Neuronal stem cell (in vitro differentiated cells): ENCODE measurements at regions not wholly inside any gene's neighbourhood (a gene's known extent, or its start where the extent isn't known, plus 50 kb on each side); places are given as distances from the start of the nearest gene placed in this dataset.

Experiments
- DNase-seq: peaks from one replicate; pipeline ENCODE4 v3.0.0-alpha.2; 2013; ENCODE audit warnings: low spot score
- H2AFZ ChIP-seq: one replicate; pipeline ENCODE4 v1.6.1; 2013; ENCODE audit warnings: mild to moderate bottlenecking, low read length, inconsistent platforms
- H2AK5ac ChIP-seq: 2 replicates; pipeline ENCODE4 v1.6.1; 2013; ENCODE audit warnings: low read depth, mild to moderate bottlenecking, inconsistent platforms, low read length, moderate library complexity, mixed read lengths
- H2BK120ac ChIP-seq: 2 replicates; pipeline ENCODE4 v1.6.1; 2013; ENCODE audit warnings: low read depth, mild to moderate bottlenecking, inconsistent platforms, low read length, moderate library complexity, mixed read lengths
- H2BK12ac ChIP-seq: one replicate; pipeline ENCODE4 v1.6.1; 2013; ENCODE audit warnings: low read length, inconsistent platforms
- H2BK15ac ChIP-seq: 2 replicates; pipeline ENCODE4 v1.6.1; 2013; ENCODE audit warnings: mild to moderate bottlenecking, low read length, inconsistent platforms, mixed read lengths
- H2BK5ac ChIP-seq: one replicate; pipeline ENCODE4 v1.6.1; 2013; ENCODE audit warnings: inconsistent platforms, mild to moderate bottlenecking, low read length, moderate library complexity
- H3K14ac ChIP-seq: one replicate; pipeline ENCODE4 v1.6.1; 2013; ENCODE audit warnings: low read length, inconsistent platforms
- H3K18ac ChIP-seq: 2 replicates; pipeline ENCODE4 v1.6.1; 2013; ENCODE audit warnings: low read length, inconsistent platforms
- H3K23ac ChIP-seq: 2 replicates; pipeline ENCODE4 v1.6.1; 2013; ENCODE audit warnings: low read depth, mild to moderate bottlenecking, mixed read lengths, low read length, inconsistent platforms; ENCODE audit not compliant: poor library complexity
- H3K27ac ChIP-seq: replicated peaks from 3 replicates; pipeline ENCODE4 v1.5.1; 2013; ENCODE audit warnings: low read length, inconsistent platforms
- H3K27me3 ChIP-seq, 3 experiments: 2 replicates each; pipeline ENCODE4 v1.6.1; 2013; ENCODE audit warnings: low read length in 3 of 3, mild to moderate bottlenecking in 2 of 3, inconsistent platforms in 1 of 3, low read depth in 1 of 3, mixed read lengths in 1 of 3, moderate library complexity in 1 of 3; ENCODE audit not compliant: control insufficient read depth in 3 of 3, insufficient read depth in 3 of 3
- H3K36me3 ChIP-seq, 2 donors: replicated peaks in 1 of 2; 2 replicates each; pipeline ENCODE4 v1.6.1; 2013; ENCODE audit warnings: low read length in 2 of 2; ENCODE audit not compliant: control insufficient read depth in 2 of 2, insufficient read depth in 2 of 2
- H3K4ac ChIP-seq: 2 replicates; pipeline ENCODE4 v1.6.1; 2013; ENCODE audit warnings: inconsistent platforms, mild to moderate bottlenecking, low read length, moderate library complexity
- H3K4me1 ChIP-seq, 2 donors: 1 replicate in 1 of 2; 2 replicates in 1 of 2; pipeline ENCODE4 v1.6.1; 2013; ENCODE audit warnings: low read length in 2 of 2, low read depth in 1 of 2; ENCODE audit not compliant: control insufficient read depth in 2 of 2, insufficient read depth in 1 of 2
- H3K4me2 ChIP-seq: one replicate; pipeline ENCODE4 v1.6.1; 2013; ENCODE audit warnings: mild to moderate bottlenecking, low read length, inconsistent platforms; ENCODE audit not compliant: insufficient read depth, poor library complexity, severe bottlenecking
- H3K4me3 ChIP-seq, 2 donors: 2 replicates each; pipeline ENCODE4 v1.5.1; 2013; ENCODE audit warnings: low read length in 2 of 2, mild to moderate bottlenecking in 2 of 2, inconsistent platforms in 1 of 2, moderate library complexity in 1 of 2
- H3K79me1 ChIP-seq: one replicate; pipeline ENCODE4 v1.6.1; 2013; ENCODE audit warnings: low read depth, mild to moderate bottlenecking, inconsistent platforms, low read length, moderate library complexity
- H3K9ac ChIP-seq: one replicate; pipeline ENCODE4 v1.6.1; 2013; ENCODE audit warnings: mild to moderate bottlenecking, low read depth, low read length, inconsistent platforms; ENCODE audit not compliant: poor library complexity
- H3K9me3 ChIP-seq, 2 donors: replicated peaks in 1 of 2; 2 replicates each; pipeline versions ENCODE3 to v1.6.1; 2013; ENCODE audit warnings: low read length in 2 of 2, mild to moderate bottlenecking in 2 of 2, inconsistent platforms in 1 of 2, low read depth in 1 of 2, mixed read lengths in 1 of 2, moderate library complexity in 1 of 2; ENCODE audit not compliant: control insufficient read depth in 2 of 2, insufficient read depth in 1 of 2
- H4K8ac ChIP-seq: one replicate; pipeline ENCODE4 v1.6.1; 2013; ENCODE audit warnings: low read depth, mild to moderate bottlenecking, inconsistent platforms, low read length, moderate library complexity
- H4K91ac ChIP-seq: one replicate; pipeline ENCODE4 v1.6.1; 2013; ENCODE audit warnings: low read length, low read depth, mild to moderate bottlenecking, inconsistent platforms; ENCODE audit not compliant: poor library complexity
- WGBS, 2 donors: extraction: QIAGEN DNeasy Blood & Tissue Kit; methylation state at CpG; one replicate each; pipeline ENCODE4 v1.1.7; 2013; ENCODE audit warnings: missing lambda C conversion rate in 2 of 2, mixed read lengths in 1 of 2; ENCODE audit not compliant: insufficient read length in 2 of 2, insufficient replicate concordance in 1 of 2; ENCODE audit errors: extremely low coverage in 2 of 2; 5-methylcytosine and 5-hydroxymethylcytosine counted together

DNA sequence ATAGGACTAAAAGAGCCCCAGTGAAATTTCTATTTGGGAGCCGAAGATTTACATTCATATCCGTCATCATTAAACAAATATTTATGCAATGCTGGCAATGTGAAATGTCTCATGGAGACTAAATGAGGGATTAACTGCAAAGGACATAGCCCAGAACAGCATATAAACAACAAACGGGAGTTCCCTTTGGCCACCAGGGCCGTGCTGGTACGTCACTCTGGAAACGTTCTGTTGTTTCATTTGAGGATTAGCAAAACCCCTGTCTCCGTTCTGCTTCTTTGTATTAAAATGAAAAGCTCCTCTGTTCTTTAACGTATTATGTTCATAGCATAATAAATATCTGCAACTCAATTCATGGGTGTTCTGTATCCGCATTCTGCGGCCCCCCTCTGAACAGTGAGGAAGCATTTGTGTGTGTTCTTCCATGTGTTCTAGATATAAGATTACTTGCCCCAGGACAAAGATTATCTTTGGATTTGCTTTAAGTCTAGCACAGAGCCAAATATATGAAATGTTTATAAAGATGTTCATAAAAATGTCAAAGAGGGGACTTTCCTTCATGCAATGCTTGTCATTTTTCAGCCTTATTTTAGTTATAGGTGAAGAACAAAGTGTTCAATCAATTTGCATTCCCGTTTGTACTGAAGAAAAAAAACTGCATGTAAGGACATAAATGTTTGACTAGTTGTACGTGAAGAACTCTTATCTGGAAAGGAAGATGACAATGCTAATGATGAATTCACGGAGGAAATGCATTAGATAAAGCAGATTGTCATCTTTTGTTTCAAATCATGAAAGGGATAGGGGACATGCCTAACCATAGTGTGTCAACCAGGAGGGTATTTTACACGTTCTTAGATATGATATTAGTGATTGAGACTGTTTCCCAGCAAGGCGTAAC, 90.0 kb upstream of the TNFAIP3 start:
- no peaks in the 10 kb centered on the region for H3K36me3 ChIP-seq
- H3K4me3 ChIP-seq: no peak overlapping the region
- H4K91ac ChIP-seq: no peak overlapping the region
- H2BK12ac ChIP-seq: no peak overlapping the region
- H4K8ac ChIP-seq: no peak overlapping the region
- no peak overlapping the region for H2AFZ ChIP-seq
- no peak overlapping the region for H3K4ac ChIP-seq
- H2BK120ac ChIP-seq: no peak overlapping the region
- DNase-seq: no peak
- H3K27ac ChIP-seq: no peak overlapping the region
- no peak overlapping the region for H3K23ac ChIP-seq
- H3K79me1 ChIP-seq: no peaks in the 10 kb centered on the region
- WGBS, 2 donors: no CpG with 5 or more reads among the region's 15 CpGs
- H3K4me1 ChIP-seq: no peaks in the 10 kb centered on the region
- no peaks in the 10 kb centered on the region for H3K27me3 ChIP-seq
- H3K9ac ChIP-seq: no peak overlapping the region
- no peak overlapping the region for H3K14ac ChIP-seq
- H3K9me3 ChIP-seq: no peaks in the 10 kb centered on the region
- H3K4me2 ChIP-seq: no peak overlapping the region
- no peak overlapping the region for H2AK5ac ChIP-seq
- no peak overlapping the region for H2BK15ac ChIP-seq
- H3K18ac ChIP-seq: no peak overlapping the region
- H2BK5ac ChIP-seq: no peak overlapping the region

DNA sequence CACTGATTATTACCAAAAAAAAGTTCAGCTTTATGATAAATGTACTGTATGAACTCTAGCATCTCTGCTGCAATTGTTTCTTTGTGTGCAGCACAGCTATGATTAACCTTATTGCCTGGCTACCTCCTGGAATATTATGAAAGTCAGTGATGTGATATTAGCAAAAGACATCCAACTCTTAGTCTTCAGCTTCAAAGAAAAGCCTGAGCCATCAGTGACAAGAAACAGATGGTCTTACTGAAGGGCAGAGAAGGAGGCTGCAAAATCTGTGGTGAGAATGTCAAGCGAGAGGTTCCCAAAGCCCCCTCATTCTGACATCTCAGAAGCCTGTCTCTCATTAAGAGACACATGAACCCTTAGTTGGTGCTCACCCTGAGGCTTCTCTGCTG, 89.4 kb upstream of the TNFAIP3 start:
- Histone ChIP-seq H3K4me1 (no peaks in the 10 kb centered on the region), H2BK12ac (no peak overlapping the region), H3K27ac (no peak overlapping the region), H4K8ac (no peak overlapping the region), H2BK5ac (no peak overlapping the region), H3K9me3 (no peaks in the 10 kb centered on the region), H3K79me1 (no peaks in the 10 kb centered on the region), H3K23ac (no peak overlapping the region), H2BK120ac (no peak overlapping the region), H2BK15ac (no peak overlapping the region), H2AK5ac (no peak overlapping the region), H3K18ac (no peak overlapping the region), H4K91ac (no peak overlapping the region), H2AFZ (no peak overlapping the region), H3K36me3 (no peaks in the 10 kb centered on the region), H3K4me2 (no peak overlapping the region), H3K27me3 (no peaks in the 10 kb centered on the region), H3K4ac (no peak overlapping the region), H3K14ac (no peak overlapping the region), H3K9ac (no peak overlapping the region), H3K4me3 (no peak overlapping the region)
- no CpG with 5 or more reads among the region's 1 CpG for WGBS, 2 donors
- DNase-seq: no peak

DNA sequence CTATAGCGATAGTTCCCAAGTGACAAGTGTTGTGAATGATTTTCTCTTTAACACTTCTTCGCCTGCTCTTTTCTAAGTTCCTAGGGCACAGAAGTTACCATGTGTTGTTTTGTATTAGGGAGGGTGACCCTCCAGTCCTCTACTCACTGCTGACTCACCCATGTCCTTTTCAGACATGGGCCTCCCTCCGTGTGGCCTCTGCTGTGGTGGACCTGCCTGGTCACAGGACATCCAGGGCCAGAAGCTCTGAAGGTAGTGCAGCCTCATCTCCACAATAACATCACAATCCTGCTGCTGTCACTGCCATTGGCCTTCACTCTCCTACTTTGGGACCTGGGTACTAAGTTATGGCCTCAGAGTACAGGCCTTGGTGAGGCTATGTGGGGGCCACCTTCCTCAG, 87.1 kb upstream of the TNFAIP3 start:
- Histone ChIP-seq H3K14ac (no peak overlapping the region), H2BK12ac (no peak overlapping the region), H2BK5ac (no peak overlapping the region), H4K8ac (no peak overlapping the region), H3K4me2 (no peak overlapping the region), H3K9me3 (no peaks in the 10 kb centered on the region), H3K79me1 (no peaks in the 10 kb centered on the region), H2BK120ac (no peak overlapping the region), H3K27me3 (no peaks in the 10 kb centered on the region), H3K18ac (no peak overlapping the region), H3K4ac (no peak overlapping the region), H3K27ac (no peak overlapping the region), H3K36me3 (no peaks in the 10 kb centered on the region), H3K4me1 (no peaks in the 10 kb centered on the region), H2AFZ (no peak overlapping the region), H4K91ac (no peak overlapping the region), H2AK5ac (no peak overlapping the region), H3K23ac (no peak overlapping the region), H3K4me3 (no peak overlapping the region), H2BK15ac (no peak overlapping the region), H3K9ac (no peak overlapping the region)
- WGBS, 2 donors: no CpG with 5 or more reads among the region's 3 CpGs
- DNase-seq: no peak

DNA sequence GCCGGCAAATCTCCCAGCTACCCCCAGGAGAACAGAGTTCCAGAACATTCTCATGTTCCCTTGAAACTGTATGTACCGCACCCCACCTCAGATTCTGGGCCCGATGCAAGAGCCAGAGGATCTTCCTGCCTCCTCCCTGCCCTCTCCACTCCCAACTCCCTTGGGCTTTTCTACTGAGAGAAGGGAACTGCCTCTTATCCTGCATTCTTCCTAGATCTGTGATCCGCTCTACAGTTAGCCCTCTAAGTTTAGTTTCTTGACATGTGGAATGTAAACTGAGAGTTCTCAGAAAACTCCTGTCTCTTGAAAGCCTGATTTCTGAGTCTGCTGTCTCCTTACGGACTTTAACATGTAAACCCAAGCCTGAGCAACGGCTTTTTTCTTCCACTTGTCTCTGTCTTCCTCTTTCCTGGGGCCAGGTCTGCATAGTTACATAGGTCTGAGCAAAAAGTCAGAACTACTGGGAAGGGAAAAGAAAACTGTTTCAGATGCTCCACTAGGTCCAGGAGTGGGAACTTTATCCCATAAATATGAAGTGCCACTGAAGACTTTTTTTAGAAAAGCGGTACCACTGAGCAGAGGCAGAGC, 86.5 kb upstream of the TNFAIP3 start:
- no peak overlapping the region for H4K8ac ChIP-seq
- no peak overlapping the region for H3K4ac ChIP-seq
- no peak overlapping the region for H3K4me2 ChIP-seq
- no peak for DNase-seq
- no peaks in the 10 kb centered on the region for H3K27me3 ChIP-seq
- H3K9me3 ChIP-seq: no peaks in the 10 kb centered on the region
- no peak overlapping the region for H2AFZ ChIP-seq
- no peak overlapping the region for H3K14ac ChIP-seq
- H3K9ac ChIP-seq: no peak overlapping the region
- no peaks in the 10 kb centered on the region for H3K36me3 ChIP-seq
- H2BK15ac ChIP-seq: no peak overlapping the region
- no peak overlapping the region for H2BK120ac ChIP-seq
- H4K91ac ChIP-seq: no peak overlapping the region
- no peak overlapping the region for H2BK12ac ChIP-seq
- no peaks in the 10 kb centered on the region for H3K4me1 ChIP-seq
- H3K79me1 ChIP-seq: no peaks in the 10 kb centered on the region
- H3K23ac ChIP-seq: no peak overlapping the region
- WGBS, 2 donors: no CpG with 5 or more reads among the region's 7 CpGs
- H3K4me3 ChIP-seq: no peak overlapping the region
- H3K27ac ChIP-seq: no peak overlapping the region
- no peak overlapping the region for H2BK5ac ChIP-seq
- H3K18ac ChIP-seq: no peak overlapping the region
- no peak overlapping the region for H2AK5ac ChIP-seq
